ENCODE measurements at regions not wholly inside any gene's neighbourhood (a gene's known extent, or its start where the extent isn't known, plus 50 kb on each side); places are given as distances from the start of the nearest gene placed in this dataset.

GRCh38 chr1:37085393-37085792, 51.1 kb upstream of the GRIK3 start:
- in situ Hi-C loops (cut with HindIII; ENCODE audit: low sequenced_read_pairs), result no loop called here

GRCh38 chr1:37089750-37090149, 55.4 kb upstream of the GRIK3 start:
- in situ Hi-C loops (cut with HindIII; ENCODE audit: low sequenced_read_pairs), result no loop called here

- in situ Hi-C loops (cut with HindIII; ENCODE audit: low sequenced_read_pairs), result no loop called here
Observed at GRCh38 chr1:37090671-37091070, 56.4 kb upstream of the GRIK3 start.

- in situ Hi-C loops (cut with HindIII; ENCODE audit: low sequenced_read_pairs), result no loop called here
Observed at GRCh38 chr1:37092937-37093336, 58.6 kb upstream of the GRIK3 start.

GRCh38 chr1:37094302-37094701, 60.0 kb upstream of the GRIK3 start:
- in situ Hi-C loops (cut with HindIII; ENCODE audit: low sequenced_read_pairs), result no loop called here

GRCh38 chr1:37096523-37096922, 62.2 kb upstream of the GRIK3 start:
- in situ Hi-C loops (cut with HindIII; ENCODE audit: low sequenced_read_pairs), result no loop called here

GRCh38 chr1:37097731-37098130, 63.4 kb upstream of the GRIK3 start:
- in situ Hi-C loops (cut with HindIII; ENCODE audit: low sequenced_read_pairs), result no loop called here

GRCh38 chr1:37098237-37098636, 63.9 kb upstream of the GRIK3 start:
- in situ Hi-C loops (cut with HindIII; ENCODE audit: low sequenced_read_pairs), result no loop called here

GRCh38 chr1:37100310-37100709, 66.0 kb upstream of the GRIK3 start:
- in situ Hi-C loops (cut with HindIII; ENCODE audit: low sequenced_read_pairs), result no loop called here

- in situ Hi-C loops (cut with HindIII; ENCODE audit: low sequenced_read_pairs), result no loop called here
Observed at GRCh38 chr1:37102656-37103382, 68.5 kb upstream of the GRIK3 start.

GRCh38 chr1:37105911-37106310, 71.6 kb upstream of the GRIK3 start:
- in situ Hi-C loops (cut with HindIII; ENCODE audit: low sequenced_read_pairs), result no loop called here

GRCh38 chr1:37107153-37107907, 73.0 kb upstream of the GRIK3 start:
- in situ Hi-C loops (cut with HindIII; ENCODE audit: low sequenced_read_pairs), result no loop called here

GRCh38 chr1:37108596-37109188, 74.4 kb upstream of the GRIK3 start:
- in situ Hi-C loops (cut with HindIII; ENCODE audit: low sequenced_read_pairs), result no loop called here

GRCh38 chr1:37112430-37112829, 78.1 kb upstream of the GRIK3 start:
- in situ Hi-C loops (cut with HindIII; ENCODE audit: low sequenced_read_pairs), result no loop called here

- in situ Hi-C loops (cut with HindIII; ENCODE audit: low sequenced_read_pairs), result no loop called here
Observed at GRCh38 chr1:37113285-37113997, 79.1 kb upstream of the GRIK3 start.

GRCh38 chr1:37118790-37119189, 84.5 kb upstream of the GRIK3 start:
- in situ Hi-C loops (cut with HindIII; ENCODE audit: low sequenced_read_pairs), result no loop called here

GRCh38 chr1:37120279-37120678, 86.0 kb upstream of the GRIK3 start:
- in situ Hi-C loops (cut with HindIII; ENCODE audit: low sequenced_read_pairs), result no loop called here

GRCh38 chr1:37123276-37124115, 89.2 kb upstream of the GRIK3 start:
- in situ Hi-C loops (cut with HindIII; ENCODE audit: low sequenced_read_pairs), result no loop called here

GRCh38 chr1:37124501-37124900, 90.2 kb upstream of the GRIK3 start:
- in situ Hi-C loops (cut with HindIII; ENCODE audit: low sequenced_read_pairs), result no loop called here

GRCh38 chr1:37125295-37125694, 91.0 kb upstream of the GRIK3 start:
- in situ Hi-C loops (cut with HindIII; ENCODE audit: low sequenced_read_pairs), result no loop called here

All from DLD1 (cell line).